ENCODE measurements at regions not wholly inside any gene's neighbourhood (a gene's known extent, or its start where the extent isn't known, plus 50 kb on each side); places are given as distances from the start of the nearest gene placed in this dataset.

- Histone ChIP-seq H3K4ac (ENCODE audit: low read depth, low read length) (no peak overlapping the region), H3K4me3 (ENCODE audit: insufficient read depth, low read depth, low read length) (no peak overlapping the region), H3K14ac (replicated peaks; ENCODE audit: low read depth, low read length) (no peak overlapping the region), H3K36me3 (ENCODE audit: control insufficient read depth, insufficient read depth, low read length) (no peaks in the 10 kb centered on the region), H2AFZ (replicated peaks; ENCODE audit: low read length, poor library complexity) (no peak overlapping the region), H4K8ac (ENCODE audit: low read depth in 2 of 2, low read length in 2 of 2) (no peak overlapping the region), H3K9me1 (ENCODE audit: insufficient read depth, low read length) (no peaks in the 10 kb centered on the region), H3K56ac (ENCODE audit: extremely low read depth, insufficient read depth, low read length) (no peak overlapping the region), H3K9ac (ENCODE audit: low read depth, low read length) (no peak overlapping the region), H3K27me3 (ENCODE audit: control insufficient read depth, insufficient read depth, low read length) (no peaks in the 10 kb centered on the region), H2BK120ac (ENCODE audit: low read depth, low read length) (no peak overlapping the region), H4K20me1 (ENCODE audit: insufficient read depth, low read length) (no peaks in the 10 kb centered on the region), H3K18ac (ENCODE audit: low read depth, low read length) (no peak overlapping the region), H4K91ac (ENCODE audit: insufficient read depth, low read depth, low read length) (no peak overlapping the region), H3K79me1 (ENCODE audit: low read depth in 1 of 2, low read length in 2 of 2) (no peaks in the 10 kb centered on the region), H2BK5ac (ENCODE audit: low read depth, low read length, poor library complexity, severe bottlenecking) (no peak overlapping the region), H3K4me2 (ENCODE audit: low read depth, low read length) (no peak overlapping the region), H3K23ac (ENCODE audit: low read depth, low read length) (no peak overlapping the region), H2AK9ac (replicated peaks; ENCODE audit: low read depth, low read length, poor library complexity) (no peak overlapping the region), H2BK15ac (ENCODE audit: low read depth, low read length) (no peak overlapping the region), H3K9me3 (ENCODE audit: control insufficient read depth, insufficient read depth, low read length) (peaks cover 37% of the 10 kb centered on the region), H4K5ac (ENCODE audit: low read depth, low read length) (no peak overlapping the region), H2BK20ac (ENCODE audit: low read depth, low read length) (no peak overlapping the region), H3K27ac (ENCODE audit: insufficient read depth, low read length) (no peak overlapping the region), H3K4me1 (ENCODE audit: control insufficient read depth, insufficient read depth, low read length) (no peaks in the 10 kb centered on the region), H2AK5ac (ENCODE audit: low read depth, low read length) (no peak overlapping the region)
- dilution Hi-C loops (cut with HindIII; ENCODE audit: low sequenced_read_pairs, unreplicated experiment), result no loop called here
- intact Hi-C loops (cut with micrococcal nuclease), result no loop called here
- no TSS peak for BruUV-seq (replicated peaks)
- CTCF ChIA-PET, result no interaction called here
- no peak for DNase-seq
- POLR2A ChIA-PET (ENCODE audit: unreplicated experiment), result interaction anchor here (0.5 kb wide), 1 partner anchor 11 kb away, joined by 3 read pairs; no protein-coding TSS in a partner anchor
- no peak for TF ChIP-seq BHLHE40 (IDR thresholded peaks at IDR 0.05; ENCODE audit: low read depth, low read length)
- in situ Hi-C loops (cut with MboI; ENCODE audit: low sequenced_read_pairs), result no loop called here
- no peak for ATAC-seq (ENCODE audit: low read depth)
- WGBS, 2 experiments (ENCODE audit: extremely low coverage in 2 of 2, insufficient read length in 1 of 2), result 70% methylated on average over 13 of the region's 21 CpGs; no CpG with 5 or more reads in 1 of the 2 experiments
These were observed 337.7 kb upstream of the MYT1L start for GRCh38 chr2:2668681-2669265.
